Ovary (tissue), 3 donors: ENCODE measurements at regions not wholly inside any gene's neighbourhood (a gene's known extent, or its start where the extent isn't known, plus 50 kb on each side); places are given as distances from the start of the nearest gene placed in this dataset.
"Not testable (repeated sequence)": the region's sequence is repeated elsewhere in the genome, so short reads cannot be mapped to it uniquely, and the experiment has no call there.

Experiments used
- EP300 ChIP-seq: sonication (generic); formaldehyde crosslinking; IDR thresholded peaks from one replicate; pipeline ENCODE4 v1.6.1; 2017; ENCODE audit warnings: antibody characterized with exemption
- TF ChIP-seq, protein P1 (sequence below), 3 donors: fragments of 450-650 bp in 2 of 3; fragments of 200-600 bp in 1 of 3; IDR thresholded peaks; one replicate each; pipeline versions ENCODE4 v1.5.1 to v1.8.0; 2016 to 2022; ENCODE audit warnings: antibody characterized with exemption in 3 of 3, mild to moderate bottlenecking in 1 of 3
- donor health status: DM: no; HTN: no; CAD: no.

- TF ChIP-seq, protein P1, sequence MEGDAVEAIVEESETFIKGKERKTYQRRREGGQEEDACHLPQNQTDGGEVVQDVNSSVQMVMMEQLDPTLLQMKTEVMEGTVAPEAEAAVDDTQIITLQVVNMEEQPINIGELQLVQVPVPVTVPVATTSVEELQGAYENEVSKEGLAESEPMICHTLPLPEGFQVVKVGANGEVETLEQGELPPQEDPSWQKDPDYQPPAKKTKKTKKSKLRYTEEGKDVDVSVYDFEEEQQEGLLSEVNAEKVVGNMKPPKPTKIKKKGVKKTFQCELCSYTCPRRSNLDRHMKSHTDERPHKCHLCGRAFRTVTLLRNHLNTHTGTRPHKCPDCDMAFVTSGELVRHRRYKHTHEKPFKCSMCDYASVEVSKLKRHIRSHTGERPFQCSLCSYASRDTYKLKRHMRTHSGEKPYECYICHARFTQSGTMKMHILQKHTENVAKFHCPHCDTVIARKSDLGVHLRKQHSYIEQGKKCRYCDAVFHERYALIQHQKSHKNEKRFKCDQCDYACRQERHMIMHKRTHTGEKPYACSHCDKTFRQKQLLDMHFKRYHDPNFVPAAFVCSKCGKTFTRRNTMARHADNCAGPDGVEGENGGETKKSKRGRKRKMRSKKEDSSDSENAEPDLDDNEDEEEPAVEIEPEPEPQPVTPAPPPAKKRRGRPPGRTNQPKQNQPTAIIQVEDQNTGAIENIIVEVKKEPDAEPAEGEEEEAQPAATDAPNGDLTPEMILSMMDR (IDR thresholded peaks at IDR 0.05): not testable (repeated sequence)
- not testable (repeated sequence) for TF ChIP-seq EP300
These were observed 558.3 kb downstream of the FRK start for GRCh38 chr6:115502432-115502831.
